Neural cell (in vitro differentiated cells): ENCODE measurements at regions not wholly inside any gene's neighbourhood (a gene's known extent, or its start where the extent isn't known, plus 50 kb on each side); places are given as distances from the start of the nearest gene placed in this dataset.

ENCODE experiments used
- H2AFZ ChIP-seq: fragments of 200-600, 300-800 bp; sonication (generic), shearing (Covaris generic); 2 replicates; pipeline ENCODE4 v1.6.0; 2014; ENCODE audit warnings: low read depth, mild to moderate bottlenecking, antibody characterized with exemption, low read length, moderate library complexity
- H3F3A ChIP-seq: fragments of 200-600 bp; shearing (Covaris generic); 2 replicates; pipeline ENCODE4 v1.6.1; 2016; ENCODE audit warnings: mild to moderate bottlenecking, moderate library complexity, mixed read lengths, antibody characterized with exemption, low read length; ENCODE audit not compliant: insufficient read depth, poor library complexity, severe bottlenecking
- H3K27ac ChIP-seq: fragments of 200-600, 300-800 bp; sonication (generic), shearing (Covaris generic); 2 replicates; pipeline ENCODE4 v1.5.1; 2014; ENCODE audit warnings: mild to moderate bottlenecking, low read length, moderate library complexity
- H3K27me3 ChIP-seq: fragments of 300-800, 200-600 bp; sonication (generic), shearing (Covaris generic); 2 replicates; pipeline ENCODE4 v1.6.0; 2014; ENCODE audit warnings: mild to moderate bottlenecking, low read depth, low read length, moderate library complexity; ENCODE audit not compliant: insufficient read depth
- H3K36me3 ChIP-seq: fragments of 300-800, 200-600 bp; sonication (generic), shearing (Covaris generic); 2 replicates; pipeline ENCODE4 v1.5.1; 2014; ENCODE audit warnings: mild to moderate bottlenecking, antibody characterized with exemption, low read length, moderate library complexity; ENCODE audit not compliant: insufficient read depth
- H3K4me2 ChIP-seq: fragments of 300-800, 200-600 bp; sonication (generic), shearing (Covaris generic); 2 replicates; pipeline ENCODE4 v1.6.0; 2014; ENCODE audit warnings: mild to moderate bottlenecking, low read length
- H3K4me3 ChIP-seq: fragments of 300-800, 200-600 bp; sonication (generic), shearing (Covaris generic); 2 replicates; pipeline ENCODE4 v1.5.1; 2014; ENCODE audit warnings: mild to moderate bottlenecking, low read length, moderate library complexity
- H3K79me2 ChIP-seq: fragments of 200-600 bp; shearing (Covaris generic); replicated peaks from 2 replicates; pipeline ENCODE4 v1.6.0; 2014; ENCODE audit warnings: mild to moderate bottlenecking, low read length, moderate library complexity; ENCODE audit not compliant: insufficient read depth
- H3K9ac ChIP-seq: fragments of 300-800, 200-600 bp; sonication (generic), shearing (Covaris generic); 2 replicates; pipeline ENCODE4 v1.6.1; 2016; ENCODE audit warnings: mild to moderate bottlenecking, low read length, mixed read lengths
- H3K9me2 ChIP-seq: fragments of 200-600 bp; shearing (Covaris generic); 2 replicates; pipeline ENCODE4 v1.6.1; 2016; ENCODE audit warnings: mild to moderate bottlenecking, low read length, mixed read lengths; ENCODE audit not compliant: insufficient read depth
- H3K9me3 ChIP-seq: fragments of 200-600, 300-800 bp; sonication (generic), shearing (Covaris generic); 2 replicates; pipeline ENCODE4 v1.6.1; 2016; ENCODE audit warnings: mild to moderate bottlenecking, mixed run types, low read length, moderate library complexity, mixed read lengths
- H4K20me1 ChIP-seq: fragments of 200-600 bp; shearing (Covaris generic); 2 replicates; pipeline ENCODE4 v1.6.1; 2016; ENCODE audit warnings: mild to moderate bottlenecking, mixed run types; ENCODE audit not compliant: insufficient read depth
- CTCF ChIP-seq: fragments of 450-650 bp; IDR thresholded peaks from 2 replicates; pipeline ENCODE4 v1.5.1; 2014; ENCODE audit warnings: antibody characterized with exemption, mild to moderate bottlenecking, moderate library complexity; ENCODE audit not compliant: poor library complexity, severe bottlenecking
- EP300 ChIP-seq: fragments of 450-650 bp; conservative IDR thresholded peaks from 2 replicates; pipeline ENCODE4 v1.6.1; 2014; ENCODE audit warnings: antibody characterized with exemption, mild to moderate bottlenecking, moderate library complexity; ENCODE audit not compliant: poor library complexity, severe bottlenecking
- EZH2 ChIP-seq: fragments of 200-600, 300-800 bp; shearing (Covaris generic), sonication (generic); IDR thresholded peaks from 2 replicates; pipeline ENCODE4 v1.6.1; 2014; ENCODE audit warnings: antibody characterized with exemption, low read length, borderline replicate concordance, mild to moderate bottlenecking; ENCODE audit not compliant: insufficient read depth, poor library complexity, severe bottlenecking
- MXI1 ChIP-seq: fragments of 450-650 bp; conservative IDR thresholded peaks from 2 replicates; pipeline ENCODE4 v1.6.1; 2014; ENCODE audit warnings: antibody characterized with exemption, mild to moderate bottlenecking; ENCODE audit not compliant: poor library complexity, severe bottlenecking
- POLR2AphosphoS5 ChIP-seq: IDR thresholded peaks from 2 replicates; pipeline ENCODE4 v1.6.1; 2012
- RAD21 ChIP-seq: fragments of 450-650 bp; conservative IDR thresholded peaks from 2 replicates; pipeline ENCODE4 v1.6.1; 2014; ENCODE audit warnings: antibody characterized with exemption, mild to moderate bottlenecking, moderate library complexity
- REST ChIP-seq: IDR thresholded peaks from 2 replicates; pipeline ENCODE4 v1.6.1; 2012; ENCODE audit warnings: borderline replicate concordance
- SMC3 ChIP-seq: fragments of 450-650 bp; conservative IDR thresholded peaks from 2 replicates; pipeline ENCODE4 v1.6.1; 2014; ENCODE audit warnings: antibody characterized with exemption, mild to moderate bottlenecking, moderate library complexity; ENCODE audit not compliant: poor library complexity
- TAF1 ChIP-seq: IDR thresholded peaks from 2 replicates; pipeline ENCODE4 v1.6.1; 2012; ENCODE audit warnings: low read depth

- H3F3A ChIP-seq: no peaks in the 10 kb centered on the region
- no peaks in the 10 kb centered on the region for H3K36me3 ChIP-seq
- H3K27me3 ChIP-seq: no peaks in the 10 kb centered on the region
- no peaks in the 10 kb centered on the region for H3K79me2 ChIP-seq
- H3K9me2 ChIP-seq: no peaks in the 10 kb centered on the region
- H3K9ac ChIP-seq: no peak overlapping the region
- H3K4me3 ChIP-seq: no peak overlapping the region
- TF ChIP-seq EZH2: no peak
- TF ChIP-seq TAF1: no peak
- no peak for TF ChIP-seq SMC3
- no peak for TF ChIP-seq POLR2AphosphoS5
- TF ChIP-seq RAD21: no peak
- no peak for TF ChIP-seq REST
- no peak for TF ChIP-seq MXI1
- no peak for TF ChIP-seq EP300
- TF ChIP-seq CTCF: no peak
- H2AFZ ChIP-seq: no peak overlapping the region
- H3K9me3 ChIP-seq: no peaks in the 10 kb centered on the region
- no peaks in the 10 kb centered on the region for H4K20me1 ChIP-seq
- H3K27ac ChIP-seq: no peak overlapping the region
- no peak overlapping the region for H3K4me2 ChIP-seq
Observed at GRCh38 chr6:8530785-8531435, 95.6 kb upstream of the SLC35B3 start.

GRCh38 chr6:8529250-8529649 lies 93.9 kb upstream of the SLC35B3 start:
- Histone ChIP-seq H3K9me3 (no peaks in the 10 kb centered on the region), H3K27ac (no peak overlapping the region)
- TF ChIP-seq CTCF (no peak), RAD21 (no peak), EP300 (no peak), MXI1 (no peak), POLR2AphosphoS5 (no peak), TAF1 (no peak), REST (no peak), SMC3 (no peak), EZH2 (no peak)

More at GRCh38 chr6:8529250-8529649, 93.9 kb upstream of the SLC35B3 start:
- H3K4me2 ChIP-seq: no peak overlapping the region
- no peaks in the 10 kb centered on the region for H3K27me3 ChIP-seq
- no peak overlapping the region for H2AFZ ChIP-seq
- H4K20me1 ChIP-seq: no peaks in the 10 kb centered on the region
- H3K79me2 ChIP-seq: no peaks in the 10 kb centered on the region
- H3K4me3 ChIP-seq: no peak overlapping the region
- no peaks in the 10 kb centered on the region for H3F3A ChIP-seq
- no peaks in the 10 kb centered on the region for H3K36me3 ChIP-seq
- H3K9me2 ChIP-seq: no peaks in the 10 kb centered on the region
- H3K9ac ChIP-seq: no peak overlapping the region
